IPS DF 4.7 (cell line): ENCODE measurements at regions not wholly inside any gene's neighbourhood (a gene's known extent, or its start where the extent isn't known, plus 50 kb on each side); places are given as distances from the start of the nearest gene placed in this dataset.
A peak's percentile ranks its signal among the peaks of the same experiment; 100 is the strongest.
"Not testable (repeated sequence)": the region's sequence is repeated elsewhere in the genome, so short reads cannot be mapped to it uniquely, and the experiment has no call there.

ENCODE experiments used
- DNase-seq: peaks from one replicate; pipeline ENCODE4 v3.0.0-alpha.2; 2013; ENCODE audit warnings: low spot score; ENCODE audit errors: extremely low read depth

DNA sequence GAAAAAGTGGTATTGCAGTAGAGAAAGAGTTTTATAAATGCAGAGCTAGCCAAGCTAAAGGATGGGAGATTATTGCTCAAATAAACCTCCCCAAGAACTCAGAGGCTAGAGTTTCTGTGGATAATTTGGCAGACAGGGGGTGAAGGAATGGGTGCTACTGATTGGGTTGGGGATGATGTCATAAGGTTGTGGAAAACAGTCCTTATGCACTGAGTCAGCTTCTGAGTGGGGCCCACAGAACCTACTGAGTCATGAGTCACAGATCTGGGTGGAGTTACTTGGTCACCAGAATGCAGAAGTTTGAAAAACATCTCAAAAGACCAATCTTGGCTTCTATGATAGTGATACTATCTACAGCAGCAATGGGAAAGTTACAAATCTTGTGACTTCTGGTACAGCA, 1146.7 kb downstream of the TYW1 start:
- DNase-seq: no peak

DNA sequence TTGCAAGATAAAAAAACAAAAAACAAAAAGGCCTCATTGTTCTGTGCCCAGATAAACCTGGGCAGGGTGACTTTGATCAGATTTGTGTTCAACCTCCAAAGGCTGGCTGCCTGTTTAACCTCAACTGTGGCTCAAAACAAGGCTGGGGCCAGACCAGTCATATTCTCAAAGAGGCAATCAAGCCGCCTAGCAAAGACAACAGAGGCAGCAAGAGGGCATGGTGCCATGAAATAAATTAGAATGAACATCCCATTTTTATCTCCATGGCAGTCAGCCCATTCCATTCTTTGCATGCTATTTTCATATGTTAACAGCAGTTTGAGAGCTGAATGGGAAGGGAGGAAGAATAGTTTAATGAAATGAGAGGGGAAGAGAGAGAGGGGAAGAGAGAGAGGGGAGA, 1150.3 kb downstream of the TYW1 start:
- DNase-seq: no peak

DNA sequence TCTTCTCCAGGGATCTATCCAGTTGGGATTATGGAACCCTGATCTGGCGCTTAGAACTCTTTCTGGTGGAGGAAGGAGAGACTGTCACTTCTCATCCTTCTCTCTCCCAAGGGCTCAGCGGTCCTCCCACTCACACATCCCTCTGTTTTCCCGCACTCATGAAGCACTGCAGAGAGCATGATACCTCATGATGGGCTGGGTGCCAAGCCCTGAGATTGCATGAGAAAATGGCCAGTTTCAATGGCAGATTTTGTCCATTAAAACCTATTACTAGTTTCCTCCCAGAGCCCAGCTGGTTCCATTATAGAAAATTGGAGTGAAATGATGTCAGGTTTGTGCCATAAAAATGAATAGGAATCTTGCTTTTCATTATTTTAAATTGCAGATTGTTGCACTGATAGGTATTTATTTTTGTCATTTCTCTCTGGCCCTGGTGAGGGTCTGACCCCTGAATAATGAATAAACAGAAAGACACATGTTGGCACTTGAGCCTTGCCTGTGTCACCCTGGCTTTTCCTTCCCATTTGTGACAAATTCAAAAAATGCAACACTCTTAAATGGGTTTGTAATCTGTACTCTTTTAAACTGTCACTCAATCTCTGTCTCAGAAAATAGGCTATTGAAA, 1151.1 kb downstream of the TYW1 start:
- DNase-seq: no peak

DNA sequence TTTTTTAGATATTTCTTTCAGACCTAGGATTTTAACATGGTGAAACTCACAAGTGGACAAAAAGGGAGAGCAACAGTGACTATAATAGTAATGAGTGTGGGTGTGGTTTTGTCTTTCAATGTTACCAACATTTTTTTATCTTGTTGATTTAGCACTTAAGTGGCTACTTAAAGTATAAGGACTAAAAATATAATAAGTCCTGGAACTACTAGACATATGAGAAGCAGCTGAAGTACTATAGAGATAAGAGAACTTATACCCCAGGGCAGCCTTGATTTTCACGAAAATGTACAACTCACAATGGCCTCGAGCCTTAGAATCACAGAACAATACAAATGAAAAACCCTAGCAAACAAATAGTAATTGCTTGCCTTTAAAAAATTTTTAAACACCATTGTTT, 1151.8 kb downstream of the TYW1 start:
- DNase-seq: no peak

DNA sequence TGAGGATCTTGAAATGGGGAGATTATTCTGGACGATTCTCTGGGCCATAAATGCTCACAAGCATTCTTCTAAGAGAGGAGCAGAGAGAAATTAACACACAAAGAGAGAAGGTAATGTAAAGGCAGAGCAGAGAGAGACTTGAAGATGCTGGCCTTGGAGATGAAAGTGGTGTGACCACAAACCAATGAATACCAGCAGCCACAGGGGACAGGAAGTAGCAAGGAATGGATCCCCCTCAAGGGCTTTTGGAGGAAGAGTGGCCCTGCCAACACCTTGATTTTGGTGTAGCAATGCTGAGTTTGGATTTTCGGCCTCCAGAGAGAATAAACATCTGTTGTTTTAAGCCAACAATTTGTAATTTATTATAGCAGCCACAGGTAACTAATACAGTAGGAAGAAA, 1155.6 kb downstream of the TYW1 start:
- DNase-seq: no peak

DNA sequence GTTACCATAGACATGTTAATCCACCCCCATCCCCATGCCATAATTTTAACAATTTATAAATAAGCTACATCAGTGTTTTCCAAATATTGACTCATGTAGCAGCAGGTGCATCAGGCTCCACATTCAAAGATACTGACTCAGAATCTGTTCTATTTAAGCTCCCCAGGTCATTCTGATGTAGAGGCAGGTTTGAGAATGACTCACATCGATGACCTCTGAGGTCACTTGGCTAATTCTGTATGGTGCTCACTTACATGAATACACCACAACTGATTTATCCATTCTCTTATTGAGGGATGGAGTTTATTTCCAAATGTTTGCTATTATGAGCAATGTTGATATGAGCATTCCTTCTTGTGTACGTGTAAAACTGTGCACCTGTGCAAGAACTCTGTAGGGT, 1159.0 kb downstream of the TYW1 start:
- DNase-seq: no peak

DNA sequence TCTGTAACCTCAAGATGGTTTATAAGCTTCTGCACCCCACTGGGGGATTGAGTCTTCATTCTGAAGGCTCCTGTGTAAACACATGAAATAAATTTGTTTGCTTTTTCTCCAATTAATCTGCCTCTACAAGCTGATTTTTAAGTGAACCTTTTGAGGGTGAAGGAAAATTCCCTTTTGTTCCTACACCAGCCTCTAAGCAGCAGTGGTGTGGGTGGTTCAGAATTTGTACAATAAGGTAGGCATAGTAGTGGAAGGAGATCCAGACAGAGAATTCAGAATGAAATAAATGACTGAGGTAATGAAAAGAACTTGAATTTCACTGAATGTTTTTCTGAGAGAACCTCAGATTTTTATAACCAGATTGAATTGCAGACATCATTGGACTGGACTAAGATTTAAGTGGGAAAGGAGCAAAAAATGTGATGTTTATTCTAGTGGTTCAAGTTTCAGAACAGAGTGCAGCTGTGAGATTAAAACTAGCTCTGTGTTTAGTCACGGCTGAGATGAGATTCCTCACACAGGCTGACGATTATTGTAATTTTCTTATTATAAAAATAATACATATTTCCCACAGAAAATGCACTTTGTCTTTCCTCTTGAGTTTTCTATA, 1162.2 kb downstream of the TYW1 start:
- DNase-seq: no peak

DNA sequence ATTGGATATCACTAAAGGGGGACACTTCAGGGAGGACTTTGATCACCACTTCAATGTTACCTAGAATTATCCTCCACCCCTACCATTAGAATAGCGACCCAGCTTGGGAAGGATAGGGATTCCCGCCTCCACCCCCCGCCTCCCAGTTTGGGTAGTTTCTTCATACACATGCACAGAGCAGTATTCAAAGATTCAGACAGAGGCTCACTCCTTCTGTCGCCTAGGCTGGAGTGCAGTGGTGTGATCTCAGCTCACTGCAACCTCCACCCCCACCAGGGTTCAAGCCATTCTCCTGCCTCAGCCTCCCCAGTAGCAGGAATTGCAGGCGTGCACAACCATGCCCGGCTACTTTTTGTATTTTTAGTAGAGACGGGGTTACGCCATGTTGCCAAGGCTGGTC, 1166.1 kb downstream of the TYW1 start:
- DNase-seq: no peak

DNA sequence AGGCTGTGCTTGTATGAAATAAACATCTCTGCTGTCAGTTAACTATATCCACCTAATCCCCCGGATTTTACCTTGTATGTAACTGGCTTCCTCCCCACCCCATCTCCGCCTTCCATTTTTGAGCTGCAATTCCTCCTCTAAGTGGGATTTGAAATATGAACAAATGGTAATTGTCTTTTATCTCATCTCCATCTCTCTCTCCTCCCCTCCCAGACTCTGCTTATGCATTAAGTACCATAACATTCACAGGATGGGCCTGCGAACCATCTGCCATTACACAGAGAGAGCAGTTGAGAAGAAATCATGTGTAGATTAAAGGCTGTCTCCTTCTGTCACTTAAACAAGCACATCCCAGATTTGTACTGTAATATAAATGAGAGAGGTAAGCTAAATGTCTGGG, 1169.9 kb downstream of the TYW1 start:
- DNase-seq: no peak

DNA sequence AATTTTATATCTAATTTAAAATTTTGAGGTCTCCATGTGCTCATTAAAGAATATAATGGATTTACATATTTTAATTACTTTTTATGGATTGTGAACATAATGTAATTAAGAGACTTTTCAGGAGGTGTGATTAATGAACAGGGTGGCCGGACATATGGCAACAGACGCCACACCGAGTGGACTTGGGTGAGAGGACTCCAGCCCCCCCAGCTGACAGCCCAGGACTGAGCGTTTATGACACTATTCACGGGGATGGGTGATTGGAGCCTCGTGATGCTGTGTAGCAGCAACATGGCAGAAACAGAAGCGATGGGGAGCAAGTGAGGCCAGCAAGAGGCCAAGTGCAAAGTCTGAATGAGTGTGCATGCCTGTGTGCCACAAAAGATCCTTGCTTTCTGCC, 1176.9 kb downstream of the TYW1 start:
- DNase-seq: no peak

DNA sequence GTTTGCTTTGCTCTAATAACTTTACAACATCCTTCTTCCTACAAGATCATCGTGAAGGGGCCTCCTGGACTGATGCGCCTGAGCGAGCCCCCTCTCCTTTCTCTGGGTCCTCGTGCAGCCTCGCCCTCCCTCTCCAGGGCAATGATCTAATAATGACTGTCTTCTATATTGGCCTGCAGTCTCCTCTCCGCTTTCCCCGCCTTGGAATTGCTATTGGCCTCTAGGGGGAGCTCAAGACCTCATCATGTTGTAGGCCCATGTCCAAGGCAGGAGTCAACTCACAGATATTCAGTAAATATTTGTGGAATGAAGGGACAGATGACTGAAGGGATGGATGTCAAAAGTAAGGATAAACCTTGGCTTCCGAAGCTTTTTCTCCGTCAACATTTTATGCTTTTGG, 1180.3 kb downstream of the TYW1 start:
- DNase-seq: peak; percentile 2

DNA sequence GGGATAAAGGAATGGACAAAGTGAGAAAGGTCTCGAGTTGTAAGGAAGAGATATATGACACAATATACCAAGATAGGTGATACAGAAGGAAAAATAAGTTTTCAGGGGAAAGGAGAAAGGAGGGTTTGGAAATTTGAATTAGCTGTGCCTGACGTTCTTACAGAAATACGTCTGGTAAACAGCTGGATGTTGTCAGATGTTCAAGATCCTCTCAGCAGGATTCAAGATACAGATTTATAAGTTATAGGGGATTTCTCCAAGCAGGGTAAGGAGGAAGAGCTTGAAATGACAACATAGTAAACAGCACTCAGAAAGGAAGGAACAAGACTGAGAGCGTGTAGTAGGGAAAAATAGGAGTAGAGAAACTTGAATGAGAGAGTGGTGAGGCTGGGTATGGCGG, 1184.1 kb downstream of the TYW1 start:
- no peak for DNase-seq

DNA sequence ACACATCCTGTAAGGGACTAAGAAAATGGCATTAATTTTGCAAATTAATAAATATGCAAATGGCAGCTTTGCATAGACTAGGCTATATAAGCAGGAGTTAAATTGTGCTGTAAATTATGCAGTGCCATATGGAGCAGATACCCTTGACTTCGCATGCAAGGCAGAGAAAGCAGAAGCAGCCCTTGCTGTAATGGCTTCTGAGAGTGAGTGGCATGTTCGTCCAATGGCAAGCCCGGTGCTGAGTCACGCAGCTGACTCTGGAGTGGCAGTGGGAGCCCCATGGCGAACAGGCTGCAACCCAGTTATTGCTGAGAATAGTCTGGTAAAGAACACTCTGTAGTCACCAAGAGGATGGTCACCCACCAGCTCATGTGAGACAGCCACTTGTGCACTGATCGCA, 1186.5 kb downstream of the TYW1 start:
- DNase-seq: no peak

DNA sequence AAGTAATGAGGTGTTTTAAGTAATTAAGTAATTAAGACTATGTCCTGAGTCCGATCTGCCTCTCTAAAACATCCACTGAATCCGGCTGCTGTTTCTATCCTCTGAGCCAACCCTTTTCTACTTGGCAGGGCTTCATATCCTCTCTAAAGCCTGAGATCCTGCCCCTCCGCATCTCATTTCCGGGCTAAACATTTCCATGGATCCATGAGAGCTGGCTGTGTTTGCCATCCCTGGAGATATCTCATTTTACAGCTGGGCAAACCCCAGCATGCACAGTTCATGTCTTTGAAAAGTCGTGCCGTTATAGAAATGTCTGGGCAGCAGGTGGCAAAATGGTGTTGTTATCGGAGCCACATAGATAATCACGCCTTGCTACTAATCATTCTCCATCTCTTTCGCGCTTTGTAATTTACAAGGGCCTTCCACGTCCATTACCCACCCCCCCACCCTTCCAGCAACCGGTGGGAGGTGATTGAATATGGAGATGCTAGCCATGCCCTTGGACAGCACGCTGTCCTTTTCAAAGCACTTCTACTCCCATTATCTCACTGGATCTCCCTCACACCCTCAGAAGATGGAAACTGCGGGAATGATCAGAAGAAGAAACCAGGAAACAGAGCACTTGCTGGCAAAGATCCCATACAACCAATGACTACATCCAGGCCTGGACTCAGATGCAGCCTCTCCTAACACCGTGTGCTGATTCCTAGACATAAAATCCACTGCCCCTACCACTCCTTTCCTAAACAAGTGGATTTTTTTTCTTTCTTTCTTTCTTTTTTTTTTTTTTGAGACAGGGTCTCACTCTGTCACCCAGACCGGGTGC, 1189.2 kb downstream of the TYW1 start:
- no peak for DNase-seq

DNA sequence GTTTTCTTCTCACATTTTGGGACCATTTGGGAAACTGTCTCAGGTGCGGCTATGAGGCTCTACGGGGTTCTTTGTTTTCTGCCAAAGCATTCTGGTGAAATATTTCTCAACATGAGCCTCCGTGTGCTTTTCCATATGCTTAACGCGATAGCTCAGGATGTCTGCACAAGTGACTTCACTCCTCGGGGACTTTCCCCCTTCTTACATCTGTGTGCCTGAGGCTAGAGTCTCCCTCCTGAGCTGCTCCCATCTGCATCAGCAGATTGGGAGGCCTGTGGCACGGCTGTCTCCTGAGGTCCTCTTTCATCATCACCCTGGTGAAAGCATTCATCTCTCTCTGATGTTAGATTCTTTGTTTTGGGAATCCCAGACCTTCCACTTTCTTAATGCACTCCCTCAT, 1190.9 kb downstream of the TYW1 start:
- DNase-seq: no peak

DNA sequence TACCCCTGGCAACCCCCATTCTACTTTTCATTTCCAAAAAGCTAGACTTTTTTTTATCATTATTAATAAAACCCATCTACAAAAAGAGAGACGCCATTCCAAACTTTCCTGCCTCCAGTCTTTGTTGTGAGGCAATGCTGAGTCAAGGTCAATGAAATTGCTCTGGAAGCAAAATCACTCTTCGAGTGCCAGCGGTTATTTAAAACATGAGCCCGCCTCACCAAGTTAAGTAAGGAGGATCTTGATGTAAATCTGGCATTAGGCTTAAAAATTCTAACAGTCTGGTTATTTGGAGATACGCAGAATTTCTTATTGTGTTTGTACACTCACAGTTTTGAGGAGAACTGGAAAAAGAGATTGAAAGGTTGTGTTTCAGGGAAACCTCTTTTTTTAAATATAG, 1196.3 kb downstream of the TYW1 start:
- no peak for DNase-seq

DNA sequence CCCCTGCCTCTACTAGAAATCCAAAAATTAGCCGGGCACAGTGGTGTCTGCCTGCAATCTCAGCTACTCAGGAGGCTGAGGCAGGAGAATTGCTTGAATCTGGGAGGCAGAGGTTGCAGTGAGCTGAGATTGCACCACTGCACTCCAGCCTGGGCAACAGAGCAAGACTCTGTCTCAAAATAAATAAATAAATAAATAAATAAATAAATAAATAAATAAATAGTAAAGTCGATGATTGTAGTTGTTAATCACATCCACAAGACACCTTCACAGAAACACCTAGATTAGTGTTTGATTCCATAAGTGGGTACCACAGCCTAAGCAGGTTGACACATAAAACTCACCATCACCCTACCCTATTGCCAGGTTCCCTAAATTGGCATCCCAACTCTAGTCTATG, 1199.0 kb downstream of the TYW1 start:
- DNase-seq: not testable (repeated sequence)

DNA sequence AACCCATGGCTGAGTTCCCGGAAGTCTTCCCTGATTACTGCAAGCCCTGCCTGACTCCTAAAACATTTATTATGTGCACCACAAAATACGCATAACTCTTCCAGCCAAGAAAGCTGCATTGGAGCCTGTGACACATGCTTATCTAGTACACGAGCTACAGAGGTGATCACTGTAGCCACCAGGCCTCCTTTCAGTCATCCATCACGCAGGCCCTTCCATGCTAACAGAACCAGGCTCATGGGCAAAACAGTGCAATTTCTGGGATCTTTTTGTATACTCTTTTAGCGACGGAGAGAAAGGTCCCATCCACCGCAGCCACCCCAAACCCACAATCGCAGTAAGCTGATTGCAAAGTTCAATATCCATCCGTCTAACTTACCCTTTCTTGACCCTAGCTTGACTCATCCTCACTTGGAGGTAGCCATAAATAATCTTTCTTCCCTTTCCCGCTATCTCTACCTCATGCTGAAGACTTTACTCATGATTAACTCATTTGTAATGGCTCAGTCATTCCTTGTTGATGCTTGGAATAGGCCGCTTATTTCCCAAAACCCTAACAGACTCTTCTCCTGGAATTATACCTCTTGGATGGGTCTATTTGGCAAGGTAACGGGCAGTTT, 1203.5 kb downstream of the TYW1 start:
- DNase-seq: no peak

DNA sequence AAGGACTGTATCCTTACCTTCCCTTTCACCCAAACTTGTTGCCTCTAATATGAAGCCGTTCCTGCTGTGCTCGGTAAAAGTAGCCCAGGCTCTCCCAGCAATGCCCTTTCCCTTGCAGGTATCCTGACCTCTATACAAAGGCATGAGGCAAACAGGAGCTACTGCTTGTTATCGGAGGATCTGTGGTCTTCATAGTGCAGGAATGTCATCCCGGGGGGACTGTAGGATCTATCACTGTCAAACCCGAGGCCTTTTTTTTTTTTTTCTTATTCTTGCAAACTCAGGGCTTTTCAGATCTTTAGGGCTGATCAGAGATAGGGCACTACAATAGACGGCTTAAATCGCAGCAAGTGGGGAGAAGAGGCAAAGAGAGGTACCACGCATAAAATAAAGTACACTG, 1206.6 kb downstream of the TYW1 start:
- no peak for DNase-seq

DNA sequence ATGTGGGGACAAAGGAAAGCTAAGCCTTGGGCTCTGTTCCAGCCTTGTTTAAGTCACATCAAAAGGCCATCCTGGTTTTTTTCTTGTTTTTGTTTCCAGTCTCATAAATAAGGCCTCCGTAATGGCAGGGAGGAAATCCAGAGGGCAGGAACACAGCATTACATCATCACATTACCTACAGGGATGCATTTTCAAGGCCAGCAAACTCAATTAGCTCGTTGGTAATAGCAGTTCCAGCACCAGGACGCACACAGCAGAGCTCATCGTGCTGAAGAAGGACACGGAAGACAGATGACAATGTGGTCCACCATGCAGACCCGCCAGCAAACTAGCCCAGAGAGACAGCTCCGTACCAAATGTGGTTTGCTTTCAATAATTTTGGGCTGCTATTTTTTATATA, 1209.2 kb downstream of the TYW1 start:
- no peak for DNase-seq

DNA sequence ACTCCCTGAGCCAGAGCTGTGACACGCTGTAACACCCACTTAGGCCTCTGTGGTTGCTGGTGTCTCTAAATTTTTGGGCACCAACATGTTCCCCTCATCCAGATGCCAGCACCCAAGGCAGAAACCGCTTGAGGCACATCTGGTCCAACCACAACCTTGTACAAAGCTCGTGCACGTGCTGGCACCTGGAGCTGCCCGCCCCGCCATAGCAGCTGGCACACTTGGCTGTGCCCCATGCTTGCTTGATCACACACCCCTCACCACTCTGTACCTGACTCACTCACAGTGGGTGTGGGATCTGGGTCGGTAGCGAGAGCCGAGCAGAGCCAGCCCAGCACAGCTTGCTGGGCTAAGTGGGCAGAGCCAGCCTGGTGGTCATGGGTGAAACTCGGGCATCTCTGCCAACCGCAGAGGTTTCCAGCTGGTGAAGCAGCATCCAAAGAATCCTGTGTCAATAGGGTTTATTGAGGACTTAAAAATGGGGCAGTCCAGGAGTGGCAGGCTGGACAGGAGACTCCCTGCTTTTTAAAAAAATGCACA, 1210.4 kb downstream of the TYW1 start:
- DNase-seq: no peak

DNA sequence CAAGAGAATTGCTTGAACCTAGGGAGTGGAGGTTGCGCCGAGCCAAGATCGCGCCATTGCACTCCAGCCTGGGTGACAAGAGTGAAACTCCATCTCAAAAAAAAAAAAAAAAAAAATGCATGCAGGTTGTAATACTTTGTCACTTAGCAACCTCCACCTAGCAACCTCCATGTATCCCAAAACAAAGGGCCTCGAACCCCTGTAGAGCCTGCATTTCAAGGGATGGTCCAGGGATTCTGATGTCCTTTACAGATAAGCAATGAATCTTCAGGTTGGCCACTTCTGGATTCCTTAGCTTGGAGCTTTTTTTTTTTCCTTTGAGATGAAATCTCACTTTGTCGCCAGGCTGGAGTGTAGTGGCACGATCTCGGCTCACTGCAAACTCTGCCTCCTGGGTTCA, 1211.0 kb downstream of the TYW1 start:
- no peak for DNase-seq
